ENCODE measurements at regions not wholly inside any gene's neighbourhood (a gene's known extent, or its start where the extent isn't known, plus 50 kb on each side); places are given as distances from the start of the nearest gene placed in this dataset.

- no peak for DNase-seq
These were observed 148.0 kb downstream of the PDHA2 start for GRCh38 chr4:95987851-95988250.

GRCh38 chr4:95998311-95998710 lies 158.4 kb downstream of the PDHA2 start:
- no peak for DNase-seq

GRCh38 chr4:96003951-96004740 lies 164.3 kb downstream of the PDHA2 start:
- DNase-seq: no peak

GRCh38 chr4:96009427-96010119 lies 169.7 kb downstream of the PDHA2 start:
- no peak for DNase-seq

- no peak for DNase-seq
These were observed 172.8 kb downstream of the PDHA2 start for GRCh38 chr4:96012687-96013086.

GRCh38 chr4:96016634-96017299 lies 176.9 kb downstream of the PDHA2 start:
- no peak for DNase-seq

- no peak for DNase-seq
These were observed 185.1 kb downstream of the PDHA2 start for GRCh38 chr4:96025011-96025410.

- no peak for DNase-seq
These were observed 195.8 kb downstream of the PDHA2 start for GRCh38 chr4:96035727-96036126.

GRCh38 chr4:96036781-96037180 lies 196.9 kb downstream of the PDHA2 start:
- DNase-seq: no peak

- DNase-seq: no peak
These were observed 197.8 kb downstream of the PDHA2 start for GRCh38 chr4:96037705-96038104.

- no peak for DNase-seq
These were observed 199.3 kb downstream of the PDHA2 start for GRCh38 chr4:96039217-96039616.

GRCh38 chr4:96039803-96040436 lies 200.0 kb downstream of the PDHA2 start:
- DNase-seq: no peak

- DNase-seq: no peak
These were observed 205.1 kb downstream of the PDHA2 start for GRCh38 chr4:96044971-96045370.

GRCh38 chr4:96052827-96053226 lies 212.9 kb downstream of the PDHA2 start:
- peak; percentile 6 for DNase-seq

- DNase-seq: no peak
These were observed 216.5 kb downstream of the PDHA2 start for GRCh38 chr4:96056346-96056934.

GRCh38 chr4:96063639-96064038 lies 223.7 kb downstream of the PDHA2 start:
- DNase-seq: no peak

- no peak for DNase-seq
These were observed 233.6 kb downstream of the PDHA2 start for GRCh38 chr4:96073461-96073860.

GRCh38 chr4:96092151-96092705 lies 252.3 kb downstream of the PDHA2 start:
- no peak for DNase-seq

- no peak for DNase-seq
These were observed 253.2 kb downstream of the PDHA2 start for GRCh38 chr4:96093057-96093456.

- no peak for DNase-seq
These were observed 253.7 kb downstream of the PDHA2 start for GRCh38 chr4:96093563-96093962.

GRCh38 chr4:96094183-96094582 lies 254.3 kb downstream of the PDHA2 start:
- DNase-seq: no peak

- DNase-seq: no peak
These were observed 257.2 kb downstream of the PDHA2 start for GRCh38 chr4:96097040-96097607.

Data from tongue (tissue), 1 donor.